ENCODE measurements at regions not wholly inside any gene's neighbourhood (a gene's known extent, or its start where the extent isn't known, plus 50 kb on each side); places are given as distances from the start of the nearest gene placed in this dataset.

GRCh38 chr7:85634951-85635350, 448.1 kb upstream of the SEMA3D start:
- intact Hi-C loops (cut with DNase I, micrococcal nuclease) = no loop called here
- Histone ChIP-seq H3K27ac (ENCODE audit: low read depth in 1 of 2, low read length in 2 of 2) (no peak overlapping the region), H3K27me3 (ENCODE audit: control insufficient read depth in 1 of 2, insufficient read depth in 2 of 2, low read length in 2 of 2) (no peaks in the 10 kb centered on the region), H3K9me3 (ENCODE audit: control insufficient read depth in 1 of 2, insufficient read depth in 1 of 2, low read length in 2 of 2) (no peaks in the 10 kb centered on the region), H3K4me3 (ENCODE audit: low read length) (no peak overlapping the region), H3K4me1 (ENCODE audit: insufficient read depth, low read length) (no peaks in the 10 kb centered on the region), H3K36me3 (ENCODE audit: insufficient read depth, low read length) (no peaks in the 10 kb centered on the region)
- CTCF ChIA-PET = no interaction called here
- H3K36me3 Mint-ChIP-seq (ENCODE audit: low read depth) = no peaks in the 10 kb centered on the region
- H3K4me1 Mint-ChIP-seq (ENCODE audit: low read depth) = no peaks in the 10 kb centered on the region
- DNase-seq (no peak), ATAC-seq (ENCODE audit: poor library complexity) (no peak)
- no peak for TF ChIP-seq CTCF (IDR thresholded peaks at IDR 0.05)
- no peak overlapping the region for H3K4me3 Mint-ChIP-seq
- no peak overlapping the region for H3K27ac Mint-ChIP-seq
- H3K9me3 Mint-ChIP-seq = no peaks in the 10 kb centered on the region
- H3K27me3 Mint-ChIP-seq = no peaks in the 10 kb centered on the region
- POLR2A ChIA-PET = no interaction called here

- H3K9me3 Mint-ChIP-seq = no peaks in the 10 kb centered on the region
- Histone ChIP-seq H3K27me3 (ENCODE audit: control insufficient read depth in 1 of 2, insufficient read depth in 2 of 2, low read length in 2 of 2) (no peaks in the 10 kb centered on the region), H3K4me1 (ENCODE audit: insufficient read depth, low read length) (no peaks in the 10 kb centered on the region), H3K27ac (ENCODE audit: low read depth in 1 of 2, low read length in 2 of 2) (no peak overlapping the region), H3K9me3 (ENCODE audit: control insufficient read depth in 1 of 2, insufficient read depth in 1 of 2, low read length in 2 of 2) (peaks cover 0 to 3% of the 10 kb centered on the region in 2 experiments), H3K36me3 (ENCODE audit: insufficient read depth, low read length) (no peaks in the 10 kb centered on the region), H3K4me3 (ENCODE audit: low read length) (no peak overlapping the region)
- no peaks in the 10 kb centered on the region for H3K36me3 Mint-ChIP-seq (ENCODE audit: low read depth)
- no peaks in the 10 kb centered on the region for H3K4me1 Mint-ChIP-seq (ENCODE audit: low read depth)
- ChIA-PET CTCF (no interaction called here), POLR2A (no interaction called here)
- intact Hi-C loops (cut with DNase I, micrococcal nuclease) = no loop called here
- H3K27ac Mint-ChIP-seq = no peak overlapping the region
- H3K27me3 Mint-ChIP-seq = no peaks in the 10 kb centered on the region
- ATAC-seq (ENCODE audit: poor library complexity) = no peak
- H3K4me3 Mint-ChIP-seq = no peak overlapping the region
- no peak for DNase-seq
- no peak for TF ChIP-seq CTCF (IDR thresholded peaks at IDR 0.05)
Observed at GRCh38 chr7:85630904-85631600, 444.2 kb upstream of the SEMA3D start.

- peaks cover 2% of the 10 kb centered on the region for H3K9me3 Mint-ChIP-seq
- intact Hi-C loops (cut with DNase I, micrococcal nuclease) = no loop called here
- ChIA-PET CTCF (no interaction called here), POLR2A (no interaction called here)
- Histone ChIP-seq H3K9me3 (ENCODE audit: control insufficient read depth in 1 of 2, insufficient read depth in 1 of 2, low read length in 2 of 2) (peaks cover 0 to 3% of the 10 kb centered on the region in 2 experiments), H3K27ac (ENCODE audit: low read depth in 1 of 2, low read length in 2 of 2) (no peak overlapping the region), H3K4me1 (ENCODE audit: insufficient read depth, low read length) (no peaks in the 10 kb centered on the region), H3K36me3 (ENCODE audit: insufficient read depth, low read length) (no peaks in the 10 kb centered on the region), H3K27me3 (ENCODE audit: control insufficient read depth in 1 of 2, insufficient read depth in 2 of 2, low read length in 2 of 2) (no peaks in the 10 kb centered on the region), H3K4me3 (ENCODE audit: low read length) (no peak overlapping the region)
- H3K4me3 Mint-ChIP-seq = no peak overlapping the region
- no peaks in the 10 kb centered on the region for H3K27me3 Mint-ChIP-seq
- no peak for ATAC-seq (ENCODE audit: poor library complexity)
- H3K27ac Mint-ChIP-seq = no peak overlapping the region
- H3K36me3 Mint-ChIP-seq (ENCODE audit: low read depth) = no peaks in the 10 kb centered on the region
- no peak for TF ChIP-seq CTCF (IDR thresholded peaks at IDR 0.05)
- no peaks in the 10 kb centered on the region for H3K4me1 Mint-ChIP-seq (ENCODE audit: low read depth)
- no peak for DNase-seq
Observed at GRCh38 chr7:85627791-85628586, 441.1 kb upstream of the SEMA3D start.

All from CD4-positive, alpha-beta T cell (primary cell).